ENCODE measurements at regions not wholly inside any gene's neighbourhood (a gene's known extent, or its start where the extent isn't known, plus 50 kb on each side); places are given as distances from the start of the nearest gene placed in this dataset.
"Not testable (repeated sequence)": the region's sequence is repeated elsewhere in the genome, so short reads cannot be mapped to it uniquely, and the experiment has no call there.

DNA sequence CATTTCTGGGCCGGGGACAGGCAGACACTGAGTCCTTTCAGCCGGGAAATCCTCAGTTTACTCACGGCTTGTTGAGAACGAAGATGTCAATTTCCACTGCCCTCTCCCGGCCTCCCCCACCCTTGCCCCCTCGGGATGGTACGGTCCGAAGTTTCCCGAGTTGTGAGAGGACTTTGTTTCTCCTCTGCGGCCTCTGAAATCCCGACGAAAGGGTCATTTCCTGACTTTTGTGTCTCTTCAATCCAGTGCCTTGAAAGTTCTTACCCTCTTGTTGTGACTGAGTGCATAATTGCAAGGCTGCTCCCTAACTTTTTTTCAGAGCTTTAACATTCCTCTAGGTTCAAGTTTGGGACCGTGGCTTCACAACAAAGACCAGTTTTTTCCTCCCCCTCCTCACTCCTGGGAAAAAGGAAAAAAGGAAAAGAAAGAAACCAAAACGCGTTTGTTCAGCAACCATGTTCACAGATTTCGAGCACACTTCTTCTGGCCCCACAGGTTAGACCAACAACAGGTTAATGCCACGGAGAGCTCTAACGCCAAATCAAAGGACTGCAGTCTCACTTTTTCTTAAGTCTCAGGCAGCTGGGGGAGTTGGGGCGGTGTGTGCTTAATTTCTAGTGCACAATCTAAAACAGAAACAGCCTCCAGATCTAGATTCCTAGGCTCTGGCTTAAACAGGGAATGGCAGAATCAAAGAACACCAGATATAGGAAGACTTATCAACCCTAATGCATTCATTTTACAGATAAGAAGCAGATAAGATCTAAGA, 138.9 kb downstream of the TMCO5A start:
- DNase-seq, result no peak

DNA sequence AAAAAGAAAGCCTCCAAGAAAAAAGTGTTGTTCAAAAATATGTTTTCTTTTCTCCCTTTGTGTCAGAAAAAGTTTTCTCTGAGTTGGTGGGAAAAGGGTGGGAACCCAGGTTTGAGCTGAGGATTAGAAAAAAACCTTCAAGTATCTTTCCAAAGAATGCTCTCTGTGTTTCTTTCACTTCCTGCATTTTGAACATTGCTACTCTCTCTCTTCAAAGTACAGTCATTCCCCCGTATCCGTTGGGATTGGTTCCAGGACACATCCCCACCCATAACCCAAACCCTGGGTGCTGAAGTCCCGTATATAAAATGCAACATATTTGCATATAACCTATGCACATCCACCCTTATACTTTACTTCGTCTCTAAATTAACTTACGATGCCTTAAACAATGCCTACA, 139.6 kb downstream of the TMCO5A start:
- DNase-seq, result no peak

- no peak for DNase-seq
These were observed 141.0 kb downstream of the TMCO5A start for GRCh38 chr15:38075466-38075865.

DNA sequence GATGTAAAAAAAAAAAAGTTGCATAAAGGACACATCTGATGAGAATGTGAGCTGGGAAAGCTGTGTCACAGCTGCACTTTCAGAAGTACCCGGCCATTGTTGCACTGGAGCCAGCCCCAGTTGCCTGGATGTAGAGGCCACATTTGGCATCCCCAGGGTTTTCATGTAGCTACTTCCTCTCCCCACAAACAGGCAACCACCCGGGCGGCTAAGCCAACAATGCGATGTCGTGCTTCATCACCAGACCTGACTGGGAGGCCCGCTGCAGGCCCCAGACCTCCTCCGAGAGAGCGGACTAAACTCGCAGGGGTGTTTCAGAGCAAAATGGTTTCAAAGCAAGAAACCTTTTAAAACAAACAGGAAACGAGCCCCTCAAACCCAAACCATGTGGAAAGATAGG, 142.3 kb downstream of the TMCO5A start:
- peak; percentile 80 for DNase-seq

- DNase-seq, result no peak
These were observed 144.8 kb downstream of the TMCO5A start for GRCh38 chr15:38079236-38079635.

- DNase-seq, result no peak
These were observed 146.3 kb downstream of the TMCO5A start for GRCh38 chr15:38080651-38081275.

GRCh38 chr15:38084289-38084688, 149.8 kb downstream of the TMCO5A start:
- no peak for DNase-seq

GRCh38 chr15:38085114-38085513, 150.7 kb downstream of the TMCO5A start:
- no peak for DNase-seq

DNA sequence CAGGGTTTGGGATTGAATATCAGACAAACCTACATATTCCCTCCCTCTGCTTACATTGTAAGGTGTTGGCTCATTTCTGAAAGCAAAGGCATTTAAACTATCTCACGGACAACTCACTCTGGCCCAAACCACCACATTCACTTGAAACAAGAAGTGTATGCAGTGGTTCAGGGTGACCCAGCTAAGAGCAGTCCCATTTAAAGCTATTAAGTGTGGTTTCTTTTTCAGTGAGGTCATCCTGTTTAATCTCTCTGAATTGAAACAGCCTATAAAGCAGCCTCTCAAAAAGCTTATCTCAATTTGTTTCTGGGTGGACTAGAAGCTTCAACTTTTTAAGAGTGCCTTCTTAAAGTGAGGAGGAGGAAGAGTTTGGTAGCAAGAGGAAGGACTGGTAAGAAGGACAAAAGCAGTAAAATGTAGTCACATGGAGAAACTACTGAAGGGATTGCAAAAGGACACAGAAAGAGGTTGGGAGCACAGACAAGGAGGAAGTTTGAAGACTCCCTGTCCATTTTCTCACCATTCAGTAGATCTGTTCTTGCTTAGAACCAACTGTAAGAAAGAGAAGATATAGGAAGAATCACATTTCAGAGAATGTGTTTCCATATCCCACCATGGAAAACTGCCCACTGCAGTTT, 151.6 kb downstream of the TMCO5A start:
- DNase-seq, result peak; percentile 44

DNA sequence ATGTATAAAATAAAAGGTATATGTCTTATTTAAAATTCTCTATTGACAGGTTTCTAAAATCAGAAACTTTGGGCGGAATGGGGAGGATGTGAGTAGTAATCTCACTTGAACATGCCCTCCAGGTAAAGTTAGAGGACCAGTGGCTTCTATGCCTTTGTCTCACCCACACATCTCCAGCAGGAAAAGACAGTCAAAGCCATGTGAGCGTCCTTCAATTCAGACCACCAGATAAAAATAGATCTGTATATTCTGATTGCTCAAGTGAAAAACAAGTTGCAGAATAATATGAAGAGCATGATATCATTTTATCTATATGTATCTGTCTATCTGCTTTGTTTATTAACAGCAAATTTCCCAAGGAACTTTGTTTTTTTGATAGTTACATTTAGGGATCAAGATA, 152.2 kb downstream of the TMCO5A start:
- no peak for DNase-seq

DNA sequence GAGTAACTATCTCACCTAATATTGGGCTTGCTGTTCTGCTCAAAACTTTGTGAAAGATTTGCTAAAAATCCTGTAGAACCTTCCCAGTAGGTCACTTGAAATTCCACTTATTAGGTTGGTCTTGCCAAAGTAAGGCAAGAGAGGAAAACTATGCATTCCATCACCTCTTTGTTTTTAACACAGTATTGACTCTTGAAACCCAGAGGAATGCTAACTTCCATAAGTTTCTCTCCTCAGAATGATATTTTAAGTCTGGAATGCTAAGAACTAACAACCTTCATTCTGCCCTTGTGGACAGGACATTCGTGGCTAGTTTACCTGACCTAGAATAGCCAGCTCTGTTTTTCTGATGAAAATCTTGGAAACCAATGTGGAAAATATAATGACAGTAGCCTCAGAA, 154.5 kb downstream of the TMCO5A start:
- peak; percentile 21 for DNase-seq

DNA sequence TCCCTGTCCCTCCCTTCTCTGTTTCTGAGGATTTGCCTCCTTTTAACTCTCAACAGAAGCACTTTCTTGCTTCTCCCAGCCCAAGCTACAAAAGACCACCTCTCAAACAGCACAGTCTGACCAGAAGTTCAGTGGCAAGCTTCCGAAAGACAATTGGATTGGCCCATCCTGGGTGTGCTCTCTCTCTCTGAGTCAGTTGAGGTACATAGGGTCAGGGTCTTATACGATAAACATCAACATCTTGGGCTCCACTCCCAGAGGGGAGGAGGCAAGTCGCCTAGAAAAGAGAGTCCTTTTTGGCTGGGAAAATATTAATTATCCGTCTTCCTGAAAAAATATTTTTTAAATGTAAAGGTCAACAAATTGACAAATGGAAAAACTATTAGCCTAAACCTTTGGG, 155.8 kb downstream of the TMCO5A start:
- DNase-seq, result no peak

GRCh38 chr15:38090678-38091077, 156.2 kb downstream of the TMCO5A start:
- no peak for DNase-seq

GRCh38 chr15:38091078-38091645, 156.7 kb downstream of the TMCO5A start:
- DNase-seq, result no peak

- no peak for DNase-seq
These were observed 158.7 kb upstream of the SPRED1 start for GRCh38 chr15:38093931-38094330.

DNA sequence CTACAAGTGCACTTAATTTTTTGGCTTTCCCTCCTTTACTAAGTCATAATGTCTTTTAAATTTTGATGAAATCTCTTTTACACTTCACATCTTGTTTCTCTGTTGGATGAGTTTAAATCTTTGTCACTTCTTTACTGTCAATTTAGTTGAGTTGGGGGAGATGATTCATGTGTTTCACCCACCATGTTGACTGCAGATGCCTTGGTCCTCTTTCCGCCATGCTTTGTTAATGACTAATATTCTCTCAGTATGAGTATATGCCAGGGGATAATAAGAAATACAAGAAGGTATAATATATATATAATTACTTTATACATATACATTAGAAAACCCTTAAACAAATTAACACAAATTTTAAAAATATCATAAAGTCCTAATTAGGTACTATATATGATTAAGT, 149.7 kb upstream of the SPRED1 start:
- no peak for DNase-seq

- no peak for DNase-seq
These were observed 149.1 kb upstream of the SPRED1 start for GRCh38 chr15:38103564-38103963.

- DNase-seq, result no peak
These were observed 141.6 kb upstream of the SPRED1 start for GRCh38 chr15:38111070-38111469.

- no peak for DNase-seq
These were observed 140.2 kb upstream of the SPRED1 start for GRCh38 chr15:38112406-38112805.

- DNase-seq, result no peak
These were observed 137.5 kb upstream of the SPRED1 start for GRCh38 chr15:38115121-38115520.

GRCh38 chr15:38117781-38118180, 134.9 kb upstream of the SPRED1 start:
- DNase-seq, result no peak

DNA sequence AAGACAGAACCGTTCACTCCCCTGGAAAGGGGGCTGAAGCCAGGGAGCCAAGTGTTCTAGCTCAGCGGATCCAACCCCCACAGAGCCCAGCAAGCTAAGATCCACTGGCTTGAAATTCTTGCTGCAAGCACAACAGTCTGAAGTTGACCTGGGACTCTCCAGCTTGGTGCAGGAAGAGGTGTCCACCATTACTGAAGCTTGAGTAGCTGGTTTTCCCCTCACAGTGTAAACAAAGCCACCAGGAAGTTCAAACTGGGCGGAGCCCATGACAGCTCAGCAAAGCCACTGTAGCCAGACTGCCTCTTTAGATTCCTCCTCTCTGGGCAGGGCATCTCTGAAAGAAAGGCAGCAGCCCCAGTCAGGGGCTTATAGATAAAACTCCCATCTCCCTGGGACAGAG, 132.8 kb upstream of the SPRED1 start:
- not testable (repeated sequence) for DNase-seq

DNA sequence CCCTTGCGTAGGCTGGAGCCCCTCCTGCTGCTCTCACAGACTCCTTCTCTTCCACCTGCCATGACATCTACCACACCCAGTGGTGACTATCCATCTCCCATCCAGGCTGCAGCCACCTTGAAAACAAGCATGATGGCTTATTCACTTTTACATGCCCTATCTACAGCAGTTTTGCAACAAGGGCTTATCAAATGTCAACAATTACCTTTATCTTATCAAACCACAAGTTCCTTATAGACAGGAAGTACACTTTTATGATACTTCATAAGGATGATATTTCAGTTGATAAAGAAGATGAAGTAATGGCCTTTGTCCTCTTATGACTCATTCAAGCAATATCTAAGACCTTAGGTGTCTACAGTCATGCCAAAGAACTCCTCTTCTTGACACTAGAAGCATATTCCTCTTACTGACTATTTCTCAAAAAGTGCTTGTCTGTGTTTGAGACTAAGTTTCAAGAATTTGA, 125.3 kb upstream of the SPRED1 start:
- DNase-seq, result no peak
